HEK293 (cell line): ENCODE measurements at regions not wholly inside any gene's neighbourhood (a gene's known extent, or its start where the extent isn't known, plus 50 kb on each side); places are given as distances from the start of the nearest gene placed in this dataset.

Experiments
- CTCF ChIA-PET: fragments of 350-600 bp; formaldehyde crosslinking; extraction: SDS; loops from one replicate; lab custom pipeline; 2021; ENCODE audit warnings: antibody characterized with exemption; lab: Yijun Ruan, JAX
- POLR2A ChIA-PET: fragments of 300-600 bp; formaldehyde crosslinking; extraction: SDS; loops from one replicate; lab custom pipeline; 2020; ENCODE audit warnings: antibody characterized with exemption, inconsistent platforms; lab: Yijun Ruan, JAX
- H3K27ac ChIP-seq: fragments of 200-500 bp; sonication (Bioruptor generic); 2 replicates; pipeline ENCODE4 v1.5.1; 2014; ENCODE audit warnings: low read depth, low read length, control low read depth, inconsistent platforms; ENCODE audit errors: extremely low read depth
- H3K36me3 ChIP-seq, 2 experiments: fragments of 200-500 bp in 1 of 2; sonication (Bioruptor generic) in 1 of 2; 1 replicate in 1 of 2; 2 replicates in 1 of 2; pipeline ENCODE4 v1.5.1; 2014 to 2017; ENCODE audit warnings: inconsistent platforms in 2 of 2, low read length in 2 of 2; ENCODE audit not compliant: control insufficient read depth in 2 of 2, insufficient read depth in 1 of 2
- H3K4me1 ChIP-seq: fragments of 200-500 bp; sonication (Bioruptor generic); 2 replicates; pipeline ENCODE4 v1.5.1; 2014; ENCODE audit warnings: mild to moderate bottlenecking, low read length, inconsistent platforms; ENCODE audit not compliant: control insufficient read depth, insufficient read depth
- H3K4me3 ChIP-seq: 2 replicates; pipeline ENCODE4 v1.5.1; 2011; ENCODE audit warnings: low read depth, mild to moderate bottlenecking, control low read depth, low read length, moderate library complexity
- H3K9me3 ChIP-seq: fragments of 200-500 bp; sonication (Bioruptor generic); 2 replicates; pipeline ENCODE4 v1.5.1; 2014; ENCODE audit warnings: low read depth, low read length, inconsistent platforms; ENCODE audit not compliant: control insufficient read depth, insufficient read depth
- PATZ1 ChIP-seq: fragments of 450-650 bp; formaldehyde crosslinking; IDR thresholded peaks from 2 replicates; pipeline ENCODE4 v1.5.1; 2016; ENCODE audit warnings: missing biosample characterization, missing genetic modification characterization
- PBX3 ChIP-seq: sonication (generic); formaldehyde crosslinking; IDR thresholded peaks from 2 replicates; pipeline ENCODE4 v1.8.1; 2022; ENCODE audit warnings: mild to moderate bottlenecking, moderate library complexity, missing genetic modification reagents
- PRDM1 ChIP-seq: fragments of 450-650 bp; formaldehyde crosslinking; IDR thresholded peaks from 2 replicates; pipeline ENCODE4; 2016; ENCODE audit warnings: missing biosample characterization, missing genetic modification characterization
- PRDM4 ChIP-seq: fragments of 450-650 bp; formaldehyde crosslinking; IDR thresholded peaks from 2 replicates; pipeline ENCODE4 v1.5.1; 2017; ENCODE audit warnings: missing biosample characterization, missing genetic modification characterization
- TCF7L2 ChIP-seq: IDR thresholded peaks from 2 replicates; pipeline ENCODE4 v1.6.1; 2011; ENCODE audit warnings: low read depth, mild to moderate bottlenecking, inconsistent platforms, low read length, moderate library complexity, borderline replicate concordance
- ZBTB17 ChIP-seq: fragments of 450-650 bp; formaldehyde crosslinking; IDR thresholded peaks from 2 replicates; pipeline ENCODE4 v1.5.1; 2016; ENCODE audit warnings: missing biosample characterization, missing genetic modification characterization
- ZBTB21 ChIP-seq: fragments of 450-650 bp; formaldehyde crosslinking; IDR thresholded peaks from 2 replicates; pipeline ENCODE4 v1.5.1; 2017; ENCODE audit warnings: missing biosample characterization, missing genetic modification characterization
- ZBTB26 ChIP-seq: fragments of 450-650 bp; formaldehyde crosslinking; optimal IDR thresholded peaks from 2 replicates; pipeline ENCODE3; 2016; ENCODE audit warnings: missing biosample characterization, mild to moderate bottlenecking, missing genetic modification characterization
- ZNF133 ChIP-seq: fragments of 450-650 bp; formaldehyde crosslinking; IDR thresholded peaks from 2 replicates; pipeline ENCODE4 v1.5.1; 2016; ENCODE audit warnings: missing biosample characterization, missing genetic modification characterization
- ZNF138 ChIP-seq: fragments of 450-650 bp; formaldehyde crosslinking; IDR thresholded peaks from 2 replicates; pipeline ENCODE4 v1.5.1; 2016; ENCODE audit warnings: missing biosample characterization, missing genetic modification characterization, borderline replicate concordance
- ZNF140 ChIP-seq: fragments of 450-650 bp; formaldehyde crosslinking; IDR thresholded peaks from 2 replicates; pipeline ENCODE4 v1.5.1; 2016; ENCODE audit warnings: missing biosample characterization, missing genetic modification characterization
- ZNF155 ChIP-seq: fragments of 450-650 bp; formaldehyde crosslinking; IDR thresholded peaks from 2 replicates; pipeline ENCODE4 v1.5.1; 2016; ENCODE audit warnings: missing biosample characterization, missing genetic modification characterization
- ZNF221 ChIP-seq: fragments of 450-650 bp; formaldehyde crosslinking; IDR thresholded peaks from 2 replicates; pipeline ENCODE4 v1.5.1; 2017; ENCODE audit warnings: missing biosample characterization, missing genetic modification characterization, borderline replicate concordance
- ZNF335 ChIP-seq: fragments of 450-650 bp; formaldehyde crosslinking; conservative IDR thresholded peaks from 2 replicates; pipeline ENCODE4 v1.5.1; 2016; ENCODE audit warnings: missing biosample characterization, missing genetic modification characterization
- ZNF521 ChIP-seq: fragments of 450-650 bp; formaldehyde crosslinking; IDR thresholded peaks from 2 replicates; pipeline ENCODE4 v1.5.1; 2017; ENCODE audit warnings: missing biosample characterization, mild to moderate bottlenecking, missing genetic modification characterization
- ZNF571 ChIP-seq: fragments of 450-650 bp; formaldehyde crosslinking; IDR thresholded peaks from 2 replicates; pipeline ENCODE4 v1.5.0; 2017; ENCODE audit warnings: missing biosample characterization, missing genetic modification characterization
- ZNF645 ChIP-seq: fragments of 450-650 bp; formaldehyde crosslinking; IDR thresholded peaks from 2 replicates; pipeline ENCODE4; 2016; ENCODE audit warnings: missing biosample characterization, missing genetic modification characterization
- ZNF776 ChIP-seq: fragments of 450-650 bp; formaldehyde crosslinking; IDR thresholded peaks from 2 replicates; pipeline ENCODE4 v1.5.0; 2017; ENCODE audit warnings: missing biosample characterization, missing genetic modification characterization, borderline replicate concordance
- ZSCAN4 ChIP-seq: fragments of 450-650 bp; formaldehyde crosslinking; IDR thresholded peaks from 2 replicates; pipeline ENCODE4 v1.5.1; 2017; ENCODE audit warnings: missing biosample characterization, missing genetic modification characterization
- ZSCAN5A ChIP-seq: fragments of 450-650 bp; formaldehyde crosslinking; IDR thresholded peaks from 2 replicates; pipeline ENCODE4 v1.5.1; 2016; ENCODE audit warnings: missing biosample characterization, missing genetic modification characterization
- TF ChIP-seq, protein P1 (sequence below): fragments of 450-650 bp; formaldehyde crosslinking; IDR thresholded peaks from 2 replicates; pipeline ENCODE4 v1.5.1; 2016; ENCODE audit warnings: missing biosample characterization, missing genetic modification characterization, borderline replicate concordance

DNA sequence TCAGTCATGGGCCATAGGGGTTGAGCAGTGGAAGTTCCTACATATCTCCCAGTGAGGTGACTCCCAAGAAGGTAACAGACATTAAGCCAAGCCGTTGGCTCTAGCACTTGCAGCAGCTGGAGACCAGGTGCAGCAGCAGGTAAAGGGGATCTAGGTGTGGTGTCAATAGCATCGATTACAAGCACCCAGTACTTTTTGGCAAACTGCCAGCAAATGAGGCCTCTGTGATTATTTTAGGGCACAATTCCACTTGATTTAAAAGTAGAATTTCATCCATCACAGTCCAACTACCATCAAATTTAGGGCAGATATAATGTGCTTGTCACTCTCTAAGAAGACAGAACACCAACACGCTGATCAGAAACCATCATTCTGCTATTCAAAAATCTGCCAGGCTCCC, 224.1 kb upstream of the EGLN3 start:
- TF ChIP-seq ZNF138 (tag by site-specific recombination) (no peak), ZNF521 (no peak), PRDM4 (tag by site-specific recombination) (no peak), ZNF140 (no peak), ZBTB26 (no peak), ZBTB21 (no peak), PATZ1 (no peak), ZNF571 (no peak), ZNF155 (tag by site-specific recombination) (no peak), ZNF776 (tag by site-specific recombination) (no peak), PRDM1 (no peak), ZNF133 (tag by site-specific recombination) (no peak), ZNF335 (tag by site-specific recombination) (no peak), ZNF221 (tag by site-specific recombination) (no peak), ZBTB17 (no peak), ZNF645 (tag by site-specific recombination) (no peak)
- TF ChIP-seq, protein P1, sequence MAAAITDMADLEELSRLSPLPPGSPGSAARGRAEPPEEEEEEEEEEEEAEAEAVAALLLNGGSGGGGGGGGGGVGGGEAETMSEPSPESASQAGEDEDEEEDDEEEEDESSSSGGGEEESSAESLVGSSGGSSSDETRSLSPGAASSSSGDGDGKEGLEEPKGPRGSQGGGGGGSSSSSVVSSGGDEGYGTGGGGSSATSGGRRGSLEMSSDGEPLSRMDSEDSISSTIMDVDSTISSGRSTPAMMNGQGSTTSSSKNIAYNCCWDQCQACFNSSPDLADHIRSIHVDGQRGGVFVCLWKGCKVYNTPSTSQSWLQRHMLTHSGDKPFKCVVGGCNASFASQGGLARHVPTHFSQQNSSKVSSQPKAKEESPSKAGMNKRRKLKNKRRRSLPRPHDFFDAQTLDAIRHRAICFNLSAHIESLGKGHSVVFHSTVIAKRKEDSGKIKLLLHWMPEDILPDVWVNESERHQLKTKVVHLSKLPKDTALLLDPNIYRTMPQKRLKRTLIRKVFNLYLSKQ: no peak
- no peaks in the 10 kb centered on the region for H3K36me3 ChIP-seq
- no peak overlapping the region for H3K4me3 ChIP-seq
- H3K27ac ChIP-seq: no peak overlapping the region
- no peaks in the 10 kb centered on the region for H3K9me3 ChIP-seq
- peaks cover 7% of the 10 kb centered on the region; the same call in 1 of the 2 replicates for H3K4me1 ChIP-seq
- CTCF ChIA-PET: no interaction called here
- POLR2A ChIA-PET: no interaction called here

GRCh38 chr14:34173916-34174315, 223.0 kb upstream of the EGLN3 start:
- H3K4me1 ChIP-seq: no peaks in the 10 kb centered on the region
- H3K9me3 ChIP-seq: no peaks in the 10 kb centered on the region
- POLR2A ChIA-PET: no interaction called here
- no peaks in the 10 kb centered on the region for H3K36me3 ChIP-seq
- no peak for TF ChIP-seq PBX3
- TF ChIP-seq ZNF138 (tag by site-specific recombination): no peak
- no peak for TF ChIP-seq TCF7L2
- TF ChIP-seq ZSCAN5A: no peak
- no peak for TF ChIP-seq ZSCAN4 (tag by site-specific recombination)
- TF ChIP-seq, all 188 proteins: peak for 0
- no peak overlapping the region for H3K27ac ChIP-seq
- no peak overlapping the region for H3K4me3 ChIP-seq
- CTCF ChIA-PET: interaction anchor here (0.6 to 0.8 kb wide), 2 partner anchors 75 to 120 kb away, joined by 3 read pairs; no protein-coding TSS in a partner anchor
